Neural progenitor cell (in vitro differentiated cells): ENCODE measurements at regions not wholly inside any gene's neighbourhood (a gene's known extent, or its start where the extent isn't known, plus 50 kb on each side); places are given as distances from the start of the nearest gene placed in this dataset.

ENCODE experiments used
- DNase-seq: peaks from one replicate; pipeline ENCODE4 v3.0.0-alpha.2; 2016; ENCODE audit warnings: low spot score
- H2AFZ ChIP-seq: fragments of 200-600 bp; sonication (generic); replicated peaks from 2 replicates; pipeline ENCODE4 v1.6.1; 2016; ENCODE audit warnings: antibody characterized with exemption
- H3F3A ChIP-seq: fragments of 200-600 bp; sonication (generic); 2 replicates; pipeline ENCODE4 v1.6.1; 2016; ENCODE audit warnings: antibody characterized with exemption, low read depth
- H3K27ac ChIP-seq: fragments of 200-600 bp; sonication (generic); 2 replicates; pipeline ENCODE4 v1.5.1; 2016; ENCODE audit warnings: mild to moderate bottlenecking
- H3K27me3 ChIP-seq: fragments of 200-600 bp; sonication (generic); 2 replicates; pipeline ENCODE4 v1.6.1; 2016; ENCODE audit warnings: mild to moderate bottlenecking, moderate library complexity
- H3K36me3 ChIP-seq: fragments of 200-600 bp; sonication (generic); 2 replicates; pipeline ENCODE4 v1.5.1; 2016
- H3K4me1 ChIP-seq: fragments of 200-600 bp; sonication (generic); 2 replicates; pipeline ENCODE4 v1.6.1; 2016; ENCODE audit warnings: mixed run types
- H3K4me2 ChIP-seq: fragments of 200-600 bp; sonication (generic); 2 replicates; pipeline ENCODE4 v1.6.1; 2016
- H3K4me3 ChIP-seq: fragments of 200-600 bp; sonication (generic); 2 replicates; pipeline ENCODE4 v1.5.1; 2016
- H3K79me2 ChIP-seq: fragments of 200-600 bp; sonication (generic); 2 replicates; pipeline ENCODE4 v1.6.1; 2016; ENCODE audit warnings: low read depth
- H3K9ac ChIP-seq: fragments of 200-600 bp; sonication (generic); 2 replicates; pipeline ENCODE4 v1.6.1; 2016
- H3K9me3 ChIP-seq: fragments of 200-600 bp; sonication (generic); 2 replicates; pipeline ENCODE4 v1.5.1; 2016; ENCODE audit warnings: low read depth
- H4K20me1 ChIP-seq: fragments of 200-600 bp; sonication (generic); 2 replicates; pipeline ENCODE4 v1.6.1; 2016; ENCODE audit warnings: low read depth
- H3K27ac Mint-ChIP-seq: 3 replicates; pipeline ENCODE4 v1.8.0; 2021; ENCODE audit warnings: mixed read lengths
- H3K27me3 Mint-ChIP-seq: 2 replicates; pipeline ENCODE4 v1.8.0; 2022; ENCODE audit warnings: low read depth, mild to moderate bottlenecking, inconsistent platforms, moderate library complexity, mixed read lengths; ENCODE audit not compliant: insufficient read depth
- H3K36me3 Mint-ChIP-seq: 3 replicates; pipeline ENCODE4 v1.8.0; 2021; ENCODE audit warnings: mixed read lengths
- H3K4me1 Mint-ChIP-seq: 3 replicates; pipeline ENCODE4 v1.8.0; 2021; ENCODE audit warnings: mixed read lengths
- H3K4me3 Mint-ChIP-seq: 3 replicates; pipeline ENCODE4 v1.8.0; 2021; ENCODE audit warnings: mild to moderate bottlenecking, moderate library complexity, mixed read lengths
- H3K9me3 Mint-ChIP-seq: 3 replicates; pipeline ENCODE4 v1.8.0; 2020; ENCODE audit warnings: mixed read lengths
- CTCF ChIP-seq: fragments of 200-600 bp; sonication (generic); IDR thresholded peaks from 2 replicates; pipeline ENCODE4 v1.5.1; 2017; ENCODE audit warnings: antibody characterized with exemption, mild to moderate bottlenecking
- EZH2 ChIP-seq: fragments of 200-600 bp; sonication (generic); IDR thresholded peaks from 2 replicates; pipeline ENCODE4 v1.6.1; 2017; ENCODE audit warnings: antibody characterized with exemption, mild to moderate bottlenecking, moderate library complexity
- EZH2phosphoT487 ChIP-seq: fragments of 200-600 bp; sonication (generic); IDR thresholded peaks from 2 replicates; pipeline ENCODE4 v1.6.1; 2017; ENCODE audit warnings: antibody characterized with exemption

- peaks cover 4% of the 10 kb centered on the region for H3K27me3 Mint-ChIP-seq
Measured at GRCh38 chr14:101031186-101031585, 127.7 kb upstream of the RTL1 start.

DNA sequence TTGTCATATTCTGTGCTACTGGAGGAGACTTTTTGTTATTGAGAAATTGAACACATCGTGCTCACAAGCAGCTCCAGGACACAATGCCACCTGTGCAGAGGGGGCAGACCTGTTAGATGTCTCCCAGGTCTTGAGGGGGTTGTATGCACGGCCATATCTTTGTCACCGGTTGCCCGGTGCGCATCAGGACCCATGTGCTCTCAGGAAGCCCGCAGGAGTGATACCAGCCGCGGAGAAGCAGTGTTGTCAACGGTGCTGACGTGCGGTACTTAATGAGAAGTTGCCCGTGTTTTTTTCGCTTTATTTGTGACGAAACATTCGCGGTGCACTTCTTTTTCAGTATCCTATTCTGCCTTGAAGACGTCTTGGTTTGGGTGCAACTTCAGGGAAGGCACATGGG lies 128.2 kb upstream of the RTL1 start:
- H3K79me2 ChIP-seq, result no peaks in the 10 kb centered on the region
- H2AFZ ChIP-seq, result no peak overlapping the region
- Mint-ChIP-seq H3K27me3 (peaks cover 4% of the 10 kb centered on the region), H3K4me3 (no peak overlapping the region), H3K27ac (no peak overlapping the region), H3K4me1 (no peaks in the 10 kb centered on the region), H3K36me3 (peaks cover 1% of the 10 kb centered on the region), H3K9me3 (peaks cover 5% of the 10 kb centered on the region)
- no peaks in the 10 kb centered on the region for H3F3A ChIP-seq
- TF ChIP-seq EZH2phosphoT487 (no peak), CTCF (no peak), EZH2 (no peak)
- no peaks in the 10 kb centered on the region for H3K9me3 ChIP-seq
- H3K27me3 ChIP-seq, result no peaks in the 10 kb centered on the region
- no peaks in the 10 kb centered on the region for H3K4me1 ChIP-seq
- H3K4me2 ChIP-seq, result no peak overlapping the region
- no peak for DNase-seq
- no peak overlapping the region for H3K4me3 ChIP-seq
- no peak overlapping the region for H3K9ac ChIP-seq
- no peaks in the 10 kb centered on the region for H4K20me1 ChIP-seq
- no peaks in the 10 kb centered on the region for H3K36me3 ChIP-seq
- H3K27ac ChIP-seq, result no peak overlapping the region

More at GRCh38 chr14:101031186-101031585, 127.7 kb upstream of the RTL1 start:
- H3K4me1 ChIP-seq, result no peaks in the 10 kb centered on the region
- no peak for TF ChIP-seq CTCF
- no peak for TF ChIP-seq EZH2phosphoT487
- TF ChIP-seq EZH2, result no peak
- no peak overlapping the region for H3K9ac ChIP-seq
- no peak overlapping the region for H3K4me3 ChIP-seq
- H3K27me3 ChIP-seq, result no peaks in the 10 kb centered on the region
- no peak overlapping the region for H3K27ac ChIP-seq
- H3F3A ChIP-seq, result no peaks in the 10 kb centered on the region
- no peaks in the 10 kb centered on the region for H3K9me3 ChIP-seq
- DNase-seq, result no peak
- H4K20me1 ChIP-seq, result no peaks in the 10 kb centered on the region
- H3K9me3 Mint-ChIP-seq, result peaks cover 5% of the 10 kb centered on the region
- no peak overlapping the region for H3K27ac Mint-ChIP-seq
- H3K36me3 ChIP-seq, result no peaks in the 10 kb centered on the region
- no peak overlapping the region for H3K4me2 ChIP-seq
- peaks cover under 1% of the 10 kb centered on the region for H3K36me3 Mint-ChIP-seq
- H3K4me1 Mint-ChIP-seq, result no peaks in the 10 kb centered on the region
- no peaks in the 10 kb centered on the region for H3K79me2 ChIP-seq
- no peak overlapping the region for H2AFZ ChIP-seq
- H3K4me3 Mint-ChIP-seq, result no peak overlapping the region

DNA sequence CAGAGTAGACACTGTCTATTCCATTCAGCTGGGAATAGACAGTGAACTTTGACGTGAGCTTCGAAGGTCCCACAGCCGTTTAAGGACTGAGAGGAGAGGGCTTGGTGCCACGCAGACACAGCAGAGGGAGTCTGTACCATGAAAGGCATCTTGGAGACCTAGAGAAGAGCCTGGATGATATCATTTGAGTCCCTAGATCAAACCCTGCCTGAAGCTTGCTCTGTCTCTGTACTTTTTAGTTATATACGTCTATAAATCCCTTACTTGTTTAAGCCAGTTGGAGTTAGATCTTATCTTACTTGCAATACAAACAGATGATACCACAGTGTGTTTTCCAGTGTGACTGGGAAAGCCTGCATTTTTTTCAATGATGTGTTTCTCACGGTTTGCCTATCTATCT lies 128.9 kb upstream of the RTL1 start:
- H3K27ac Mint-ChIP-seq, result no peak overlapping the region
- Histone ChIP-seq H3K4me3 (no peak overlapping the region), H3K4me1 (no peaks in the 10 kb centered on the region), H3F3A (no peaks in the 10 kb centered on the region), H3K36me3 (no peaks in the 10 kb centered on the region), H2AFZ (no peak overlapping the region), H3K9ac (no peak overlapping the region), H3K9me3 (no peaks in the 10 kb centered on the region), H3K4me2 (no peak overlapping the region), H3K27ac (no peak overlapping the region), H3K79me2 (no peaks in the 10 kb centered on the region), H4K20me1 (no peaks in the 10 kb centered on the region), H3K27me3 (no peaks in the 10 kb centered on the region)
- no peak overlapping the region for H3K4me3 Mint-ChIP-seq
- peaks cover 8% of the 10 kb centered on the region for H3K9me3 Mint-ChIP-seq
- no peak for TF ChIP-seq CTCF
- TF ChIP-seq EZH2, result no peak
- TF ChIP-seq EZH2phosphoT487, result no peak
- H3K27me3 Mint-ChIP-seq, result peaks cover 4% of the 10 kb centered on the region
- peaks cover 1% of the 10 kb centered on the region for H3K36me3 Mint-ChIP-seq
- H3K4me1 Mint-ChIP-seq, result no peaks in the 10 kb centered on the region
- no peak for DNase-seq
